ENCODE measurements at regions not wholly inside any gene's neighbourhood (a gene's known extent, or its start where the extent isn't known, plus 50 kb on each side); places are given as distances from the start of the nearest gene placed in this dataset.
"Not testable (repeated sequence)": the region's sequence is repeated elsewhere in the genome, so short reads cannot be mapped to it uniquely, and the experiment has no call there.

DNA sequence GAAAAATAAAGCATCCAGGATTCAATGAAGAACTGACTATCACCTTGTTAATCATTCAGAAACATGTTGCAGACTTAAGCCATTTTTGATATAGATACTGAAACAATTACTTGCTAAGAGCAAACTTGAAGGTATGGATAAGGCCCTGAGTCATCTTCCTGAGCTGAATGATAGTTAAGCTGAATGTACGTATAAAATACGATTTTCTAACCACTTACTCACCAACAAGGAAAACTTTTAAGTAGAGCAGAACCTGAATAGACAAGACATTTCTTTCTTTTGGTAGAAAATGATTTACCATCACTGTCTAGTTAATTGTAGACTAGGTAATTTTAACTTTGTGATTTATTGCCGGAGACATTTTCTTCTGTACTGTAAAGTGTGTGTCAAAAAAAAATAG lies 261.2 kb downstream of the RTP5 start:
- TF ChIP-seq CTCF, POLR2A, EP300, POLR2AphosphoS5 (IDR thresholded peaks at IDR 0.05): not testable (repeated sequence)

All from gastroesophageal sphincter (tissue), 3 donors.